ENCODE measurements at regions not wholly inside any gene's neighbourhood (a gene's known extent, or its start where the extent isn't known, plus 50 kb on each side); places are given as distances from the start of the nearest gene placed in this dataset.

DNA sequence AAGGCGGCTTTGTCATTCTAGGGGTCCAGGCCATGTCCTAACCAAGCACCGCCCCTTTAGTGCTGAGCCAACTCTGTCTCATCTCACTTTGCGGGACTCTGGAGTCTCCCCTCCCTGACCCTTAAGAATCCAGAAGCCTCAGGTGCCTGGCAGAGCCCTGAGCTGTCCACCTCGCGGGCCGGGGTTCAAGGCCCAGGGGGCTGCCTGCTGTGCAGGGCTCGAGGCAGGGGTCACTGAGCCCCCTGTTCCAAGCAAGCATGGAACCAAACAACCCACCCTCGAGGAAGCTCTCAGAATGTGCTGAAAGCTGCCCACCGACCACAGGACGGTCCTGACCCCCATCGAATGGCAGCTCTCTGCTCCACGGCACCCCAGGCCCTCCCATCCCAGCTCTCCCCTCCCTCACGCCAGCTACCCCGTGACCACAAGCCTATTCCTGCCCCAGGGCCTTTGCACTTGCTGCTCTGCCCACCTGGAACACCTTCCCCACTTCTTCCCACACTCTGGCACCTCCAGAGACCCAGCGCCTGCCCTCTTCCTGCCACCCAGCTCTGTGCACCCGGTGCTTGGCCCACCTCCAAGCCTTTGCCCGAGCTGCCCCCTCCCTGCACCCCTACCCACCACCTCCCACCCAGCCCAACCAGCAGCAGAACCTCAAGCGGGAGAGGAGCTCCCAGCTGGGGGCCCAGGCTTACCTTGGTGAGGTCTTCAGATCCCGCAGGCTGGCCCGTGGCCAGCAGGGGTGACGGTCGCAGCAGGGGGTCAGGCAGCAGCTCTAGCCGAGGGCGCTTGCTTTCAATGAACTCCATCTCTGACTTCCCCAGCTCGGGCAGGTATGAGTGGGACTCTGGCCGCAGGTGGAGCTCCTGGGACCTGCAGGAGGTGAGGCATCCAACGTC, 84.3 kb downstream of the NCOR2 start:
- peaks cover 0 to 61% (median 58%) of the 10 kb centered on the region in 4 donors for H3K36me3 ChIP-seq
- 79% methylated on average over 12 of the region's 27 CpGs for WGBS
- H3K27me3 ChIP-seq = no peaks in the 10 kb centered on the region
- H3K9me3 ChIP-seq = no peaks in the 10 kb centered on the region
- TF ChIP-seq CTCF (IDR thresholded peaks at IDR 0.05) = no peak
- H3K27ac ChIP-seq (replicated peaks in 1 of 4) = peak overlapping the region in 2 of 4 donors; percentile 23 to 64
- H3K4me1 ChIP-seq = peaks cover 30 to 88% (median 60%) of the 10 kb centered on the region in 4 donors
- no peak for DNase-seq (ENCODE audit: extremely low spot score)
- intact Hi-C loops (cut with DNase I) = no loop called here
- no peak overlapping the region for H3K4me3 ChIP-seq

DNA sequence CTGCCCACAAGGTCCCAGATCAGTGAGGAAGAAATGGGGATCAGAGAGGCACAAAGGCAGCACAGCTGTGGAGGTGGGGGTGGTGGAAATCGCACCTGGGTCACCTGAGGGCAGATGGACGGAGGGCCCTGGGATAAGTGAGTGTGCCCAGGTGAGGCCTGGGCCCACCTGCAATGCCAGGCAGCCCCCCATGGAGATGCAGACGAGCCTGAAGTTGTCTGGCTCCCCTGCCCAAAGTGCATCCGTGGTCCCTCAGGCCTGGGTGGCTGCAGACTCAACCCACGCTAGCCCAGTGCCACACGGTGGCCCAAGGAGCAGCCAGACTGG, 84.9 kb downstream of the NCOR2 start:
- no peaks in the 10 kb centered on the region for H3K27me3 ChIP-seq
- H3K4me3 ChIP-seq = no peak overlapping the region
- H3K36me3 ChIP-seq = peaks cover 3 to 66% (median 64%) of the 10 kb centered on the region in 4 donors
- intact Hi-C loops (cut with DNase I) = no loop called here
- peaks cover 26 to 87% (median 55%) of the 10 kb centered on the region in 4 donors for H3K4me1 ChIP-seq
- WGBS = 82% methylated on average over 6 of the region's 6 CpGs
- peak overlapping the region in 2 of 4 donors; percentile 23 to 64 for H3K27ac ChIP-seq (replicated peaks in 1 of 4)
- DNase-seq (ENCODE audit: extremely low spot score) = no peak
- H3K9me3 ChIP-seq = no peaks in the 10 kb centered on the region
- TF ChIP-seq CTCF (IDR thresholded peaks at IDR 0.05) (no peak), POLR2AphosphoS5 (IDR thresholded peaks at IDR 0.05) (no peak), EP300 (IDR thresholded peaks at IDR 0.05) (no peak), POLR2A (IDR thresholded peaks at IDR 0.05; ENCODE audit: low read depth) (no peak)

DNA sequence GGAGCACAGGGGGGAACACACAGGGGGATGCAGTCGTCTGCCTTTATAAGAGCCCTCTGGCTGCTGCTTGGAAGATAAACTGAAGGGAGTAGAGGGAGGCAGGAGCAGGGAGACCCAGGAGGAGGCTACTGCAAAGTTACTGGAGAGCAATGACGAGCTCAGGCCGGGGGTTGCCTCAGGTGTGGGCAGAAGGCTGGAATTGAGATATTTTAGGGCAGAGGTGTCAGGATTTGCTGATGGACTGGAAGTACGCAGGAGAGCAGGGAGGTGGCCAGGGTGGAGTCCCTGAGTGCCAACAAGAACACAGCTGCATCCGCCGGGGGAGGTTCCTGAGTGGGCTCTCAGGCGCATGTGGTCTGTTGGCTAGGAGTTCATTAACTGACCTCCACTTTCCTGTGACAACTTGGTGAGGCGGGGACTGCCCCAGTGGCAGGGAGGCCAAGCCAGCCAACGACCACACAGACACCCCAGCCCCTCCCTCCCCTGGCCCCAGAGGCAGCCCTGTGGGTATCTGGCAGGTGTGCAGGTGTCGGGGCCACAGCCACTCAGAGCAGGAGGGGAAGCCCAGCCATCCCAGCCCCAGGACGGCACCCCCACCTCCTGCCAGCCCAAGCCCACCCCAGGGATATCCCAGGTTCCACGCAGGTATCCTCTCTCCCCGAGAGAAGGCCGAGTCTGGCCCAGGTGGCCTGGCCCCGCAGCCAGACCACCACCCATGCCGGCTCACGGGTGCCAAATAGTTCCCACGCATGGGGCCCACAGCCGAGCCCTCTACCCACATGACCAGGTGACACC, 85.4 kb downstream of the NCOR2 start:
- TF ChIP-seq POLR2A (IDR thresholded peaks at IDR 0.05; ENCODE audit: low read depth) (no peak), CTCF (IDR thresholded peaks at IDR 0.05) (no peak), EP300 (IDR thresholded peaks at IDR 0.05) (no peak), POLR2AphosphoS5 (IDR thresholded peaks at IDR 0.05) (no peak)
- DNase-seq (ENCODE audit: extremely low spot score) = no peak
- peaks cover 21 to 81% (median 49%) of the 10 kb centered on the region in 4 donors for H3K4me1 ChIP-seq
- H3K27ac ChIP-seq (replicated peaks in 1 of 4) = peak overlapping the region in 3 of 4 donors; percentile 24 to 70 (median 64)
- intact Hi-C loops (cut with DNase I) = no loop called here
- H3K4me3 ChIP-seq = no peak overlapping the region
- no peaks in the 10 kb centered on the region for H3K9me3 ChIP-seq
- 89% methylated on average over 4 of the region's 19 CpGs for WGBS
- no peaks in the 10 kb centered on the region for H3K27me3 ChIP-seq
- H3K36me3 ChIP-seq = peaks cover 4 to 71% (median 69%) of the 10 kb centered on the region in 4 donors

DNA sequence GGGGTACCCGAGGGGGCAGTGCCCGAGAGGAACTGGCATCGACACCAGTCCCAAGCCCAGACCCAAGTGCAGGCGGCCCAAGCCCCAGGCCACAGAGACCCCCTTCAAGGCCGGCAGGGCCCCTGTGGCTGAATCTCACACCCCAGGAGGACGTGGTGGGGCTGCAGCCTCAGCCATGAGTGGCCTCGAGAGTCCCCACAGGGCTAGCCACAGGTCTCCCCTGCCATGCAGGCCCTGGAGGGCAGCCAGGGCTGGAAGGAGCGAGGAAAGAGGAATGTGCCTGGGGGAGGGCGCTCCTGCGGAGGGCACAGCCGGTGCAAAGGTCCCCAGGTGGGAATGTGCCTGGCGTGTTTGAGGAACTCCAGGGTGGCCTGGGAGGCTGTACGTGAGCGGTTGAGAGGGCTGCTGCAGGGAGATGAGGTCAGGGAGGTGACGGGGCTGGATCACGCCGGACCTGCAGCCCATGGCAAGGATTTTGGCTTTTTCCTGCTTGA, 86.1 kb downstream of the NCOR2 start:
- H3K27ac ChIP-seq (replicated peaks in 1 of 4) = peak overlapping the region; percentile 24 to 70 (median 64)
- DNase-seq (ENCODE audit: extremely low spot score) = no peak
- H3K9me3 ChIP-seq = no peaks in the 10 kb centered on the region
- H3K4me1 ChIP-seq = peaks cover 21 to 74% (median 43%) of the 10 kb centered on the region in 4 donors
- 75% methylated on average over 14 of the region's 17 CpGs for WGBS
- TF ChIP-seq EP300 (IDR thresholded peaks at IDR 0.05) (no peak), POLR2A (IDR thresholded peaks at IDR 0.05; ENCODE audit: low read depth) (no peak), CTCF (IDR thresholded peaks at IDR 0.05) (no peak), POLR2AphosphoS5 (IDR thresholded peaks at IDR 0.05) (no peak)
- no peak overlapping the region for H3K4me3 ChIP-seq
- intact Hi-C loops (cut with DNase I) = no loop called here
- H3K36me3 ChIP-seq = peaks cover 4 to 76% (median 68%) of the 10 kb centered on the region in 4 donors
- H3K27me3 ChIP-seq = no peaks in the 10 kb centered on the region
